NCI-H345 treated with DMSO at 0.1 percent for 48 hours (cell line): ENCODE measurements at regions not wholly inside any gene's neighbourhood (a gene's known extent, or its start where the extent isn't known, plus 50 kb on each side); places are given as distances from the start of the nearest gene placed in this dataset.

Experiments
- DNase-seq: peaks from one replicate; lab custom pipeline; 2025; ENCODE audit not compliant: unreplicated experiment; lab: John Stamatoyannopoulos, UW

DNA sequence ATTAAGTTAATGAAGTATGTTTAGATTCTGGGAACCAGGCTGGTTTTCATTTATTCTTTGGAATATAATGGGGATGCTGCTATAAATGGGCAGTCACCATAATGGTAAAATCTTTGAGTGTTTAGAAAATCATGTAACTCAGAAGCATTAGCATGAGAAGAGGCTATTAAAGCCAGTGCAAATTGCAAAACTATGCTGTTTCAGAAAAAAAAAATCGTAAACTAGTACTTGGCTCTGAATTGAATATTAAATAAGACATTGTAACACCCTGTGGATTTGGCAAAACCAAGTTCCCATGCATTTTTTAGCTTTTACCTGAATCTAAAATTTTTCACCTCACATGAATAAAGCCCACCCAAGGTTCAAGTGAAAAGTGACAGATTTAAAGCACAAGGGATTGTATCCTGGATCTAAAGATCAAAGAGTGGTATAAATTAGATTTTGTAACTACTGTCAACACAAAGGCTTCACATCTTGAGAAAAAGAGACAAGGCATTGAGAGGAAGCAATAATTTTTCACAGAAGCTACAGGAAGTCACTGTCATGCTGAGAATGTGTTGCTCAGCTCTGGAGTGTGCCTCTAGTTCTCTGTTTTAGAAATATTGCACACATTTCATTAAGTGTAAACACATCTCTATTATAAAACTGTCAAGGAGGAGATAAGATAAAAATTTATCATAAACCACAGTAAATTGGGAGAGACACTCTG is 142.2 kb downstream of the ABCA8 start:
- DNase-seq: no peak

DNA sequence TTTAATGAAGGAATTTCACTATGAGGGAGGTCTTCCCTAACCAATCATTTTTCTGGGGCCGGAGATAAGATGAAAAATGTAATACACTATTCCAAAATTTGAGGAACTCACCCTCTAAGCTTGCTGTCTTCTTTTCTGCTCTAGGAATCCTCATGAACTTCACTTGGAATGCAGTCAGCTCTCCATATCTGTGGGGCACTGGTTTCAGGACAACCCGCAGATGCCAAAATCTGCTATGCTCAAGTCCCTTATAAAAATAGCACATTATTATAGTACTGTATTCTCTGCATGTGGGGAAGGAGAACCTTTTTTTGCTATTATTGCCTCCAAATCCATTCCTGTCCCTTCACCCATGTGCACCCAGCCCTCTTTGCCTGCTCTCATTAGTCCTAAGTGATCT is 146.0 kb downstream of the ABCA8 start:
- DNase-seq: no peak

DNA sequence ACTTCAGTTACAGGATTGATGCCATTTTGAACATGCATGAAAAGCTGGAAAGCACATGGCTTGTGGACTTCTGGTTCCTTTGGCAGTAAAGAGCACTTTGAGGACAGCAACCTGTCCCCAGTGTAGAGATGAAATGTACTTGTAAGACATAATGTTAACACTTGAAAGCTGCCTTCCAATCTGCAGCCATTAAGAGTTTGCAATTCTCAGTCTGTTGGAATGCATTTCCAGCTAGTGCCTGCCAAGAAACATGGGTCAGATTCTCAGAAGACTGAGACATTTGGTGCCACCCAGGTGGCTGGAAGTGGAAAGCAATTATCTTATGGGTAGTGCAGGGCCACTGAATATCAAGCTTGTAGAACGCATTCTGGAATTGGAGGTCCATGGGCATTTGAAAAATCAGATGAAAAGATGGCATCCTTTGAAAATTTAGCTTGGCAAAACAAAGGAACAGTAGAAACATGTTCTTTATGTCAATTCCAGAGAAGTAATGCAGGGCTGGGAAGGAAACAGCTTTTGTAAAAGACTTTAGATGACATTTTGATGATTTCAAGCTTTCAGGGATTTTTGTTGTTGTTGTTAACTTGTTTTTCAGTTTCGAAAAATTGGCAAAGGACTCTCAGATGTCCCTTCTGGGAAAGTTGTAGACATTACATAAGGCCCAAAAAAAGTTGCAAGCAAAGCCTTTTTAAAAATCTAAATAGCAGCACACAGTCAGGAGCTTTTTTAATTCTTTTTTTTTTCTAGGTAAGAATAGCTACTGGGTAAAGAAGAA is 147.0 kb downstream of the ABCA8 start:
- DNase-seq: no peak

- DNase-seq: no peak
These were observed 149.6 kb downstream of the ABCA8 start for GRCh38 chr17:68805609-68806008.

GRCh38 chr17:68804777-68805520 is 150.2 kb downstream of the ABCA8 start:
- DNase-seq: no peak

GRCh38 chr17:68803164-68803929 is 151.8 kb downstream of the ABCA8 start:
- DNase-seq: no peak

GRCh38 chr17:68801335-68802247 is 153.6 kb downstream of the ABCA8 start:
- no peak for DNase-seq

DNA sequence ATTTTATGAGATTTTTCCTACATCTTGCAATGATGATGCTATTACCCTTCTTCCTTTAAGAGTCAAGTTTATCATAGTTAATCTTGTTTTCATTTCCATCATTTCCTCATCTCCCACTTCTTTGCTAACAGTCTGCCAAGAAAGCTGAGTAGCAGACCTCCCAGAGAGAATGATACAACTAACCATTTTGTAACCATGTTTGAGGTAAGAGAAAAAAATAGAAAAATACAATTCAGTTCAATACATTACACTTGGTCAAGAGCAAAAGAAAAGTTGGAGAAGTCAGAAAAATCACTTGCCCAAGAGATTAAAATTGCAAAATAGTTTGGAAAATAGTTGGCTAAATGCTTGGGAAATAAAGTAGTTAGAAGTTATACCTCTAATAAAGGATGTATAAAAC is 154.4 kb downstream of the ABCA8 start:
- no peak for DNase-seq

DNA sequence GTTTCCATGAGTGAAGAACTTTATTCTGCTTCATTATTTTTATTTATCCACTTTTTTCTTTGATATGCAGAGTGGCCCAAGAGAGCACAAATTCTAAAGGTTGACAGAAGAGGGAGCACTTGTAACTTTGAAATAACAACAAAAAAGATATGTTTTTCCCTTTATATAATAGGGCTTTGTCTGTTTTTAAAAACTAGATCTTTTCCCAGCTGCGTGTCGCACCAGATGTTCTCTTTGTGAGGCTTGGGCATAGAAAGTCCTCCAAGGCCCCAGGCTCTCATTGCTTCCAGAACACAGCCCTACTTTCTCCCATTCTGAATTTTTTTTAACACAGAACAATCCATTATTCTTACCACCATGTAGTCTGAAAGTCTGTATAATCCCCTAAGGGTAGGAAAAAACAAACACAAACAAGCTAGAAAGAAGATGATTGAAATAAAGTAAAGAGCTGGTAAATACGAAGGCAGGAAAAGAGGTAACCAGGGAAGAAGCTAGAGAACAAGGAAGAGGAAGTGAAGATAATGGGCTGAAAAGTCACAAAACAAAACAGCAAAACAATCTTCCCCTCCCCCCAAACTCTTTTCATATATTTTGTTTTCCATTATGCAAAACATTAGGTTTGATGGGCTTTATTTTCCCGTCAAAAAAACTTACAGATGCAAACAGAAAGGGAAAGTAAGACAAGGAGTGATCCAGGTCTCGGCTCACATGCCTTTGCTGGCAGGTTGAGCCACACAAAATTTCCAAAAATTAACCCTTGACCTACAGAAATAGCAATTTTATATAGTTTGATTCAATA is 160.4 kb downstream of the ABCA8 start:
- no peak for DNase-seq

DNA sequence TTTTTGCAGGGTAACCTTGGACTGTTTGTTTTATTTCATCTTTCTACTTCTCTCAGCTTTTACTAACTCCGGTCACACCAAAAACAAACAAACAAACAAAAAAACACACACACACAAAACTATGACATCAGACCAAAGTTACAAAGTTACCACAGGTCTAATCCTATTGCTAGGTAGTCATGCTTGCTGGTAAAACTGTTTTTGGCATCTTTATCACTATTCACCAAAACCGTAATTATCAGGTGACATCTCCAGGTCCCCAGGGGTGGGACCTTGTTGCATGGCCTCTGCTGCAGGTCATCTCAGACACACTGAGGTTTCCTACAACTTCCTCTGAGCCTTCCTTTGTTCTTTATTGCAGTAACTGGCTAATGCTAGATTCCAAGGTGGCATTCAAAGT is 162.3 kb downstream of the ABCA8 start:
- DNase-seq: no peak

DNA sequence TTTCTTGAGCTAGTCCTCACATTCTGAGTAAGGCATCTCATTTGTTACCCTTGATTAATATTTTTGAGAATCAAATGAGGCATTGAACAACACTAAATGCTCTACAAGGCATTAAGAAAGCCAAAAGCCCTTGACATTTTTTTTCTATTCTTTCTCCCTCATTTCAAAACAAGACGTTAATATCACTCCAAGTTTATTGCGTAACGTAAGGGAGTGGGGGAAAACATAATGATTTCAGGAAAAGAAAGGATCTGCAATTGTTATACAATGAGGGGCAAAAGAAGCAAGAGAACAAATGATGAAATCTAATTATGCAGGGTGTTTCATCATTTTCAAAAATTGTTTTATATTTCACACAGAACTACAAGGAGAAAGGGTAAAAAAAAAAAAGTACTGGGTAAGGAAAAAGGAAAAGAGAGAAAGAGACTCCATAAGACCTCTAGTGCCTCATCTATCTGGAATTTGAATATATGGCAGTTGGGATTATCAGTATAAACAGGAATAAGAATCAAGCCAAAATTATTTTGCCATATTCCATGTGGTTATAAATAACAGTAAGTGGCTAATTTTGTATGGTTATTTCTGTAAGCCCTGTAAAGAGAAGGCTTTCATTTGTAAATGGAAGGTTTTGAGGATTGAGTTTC is 163.0 kb downstream of the ABCA8 start:
- no peak for DNase-seq

DNA sequence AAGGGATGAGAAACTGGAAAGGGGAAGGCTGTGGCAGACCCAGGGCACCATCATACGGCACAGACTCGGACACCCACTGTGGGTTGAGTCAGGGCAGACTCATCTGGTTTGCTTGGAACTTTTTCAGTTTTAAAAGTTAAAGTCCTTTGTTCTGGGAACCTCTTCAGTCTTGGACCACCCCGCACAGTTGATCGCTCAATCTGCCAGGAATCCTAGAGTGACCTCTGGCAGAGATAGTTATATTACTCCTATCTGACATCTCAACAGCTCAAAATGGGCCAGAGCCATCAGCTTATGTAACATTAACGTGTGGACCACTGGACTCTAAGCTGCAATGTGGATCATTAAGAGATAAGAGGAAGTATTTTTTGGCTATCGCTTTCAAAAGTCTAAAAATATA is 164.3 kb downstream of the ABCA8 start:
- no peak for DNase-seq

DNA sequence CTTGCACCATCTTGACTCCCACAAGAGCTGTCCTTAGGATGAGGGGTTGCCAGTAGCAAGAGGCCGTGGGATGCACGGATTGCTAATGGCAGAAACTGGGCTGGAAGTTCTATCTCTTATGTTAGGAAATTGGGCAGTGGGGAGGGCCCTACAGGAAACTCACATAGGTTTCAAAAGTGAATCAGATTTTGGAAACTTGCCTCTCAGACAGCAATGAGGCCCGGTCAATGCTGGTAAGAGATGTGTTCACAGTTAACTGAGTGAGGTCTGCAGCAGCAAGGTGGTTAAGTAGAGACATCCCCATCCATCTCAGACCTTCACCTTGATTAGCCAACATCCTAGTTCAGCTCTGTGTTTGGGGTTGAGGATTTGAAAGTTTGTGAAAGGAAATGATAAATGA is 164.7 kb downstream of the ABCA8 start:
- DNase-seq: no peak

- DNase-seq: no peak
These were observed 165.8 kb downstream of the ABCA8 start for GRCh38 chr17:68789203-68789962.

DNA sequence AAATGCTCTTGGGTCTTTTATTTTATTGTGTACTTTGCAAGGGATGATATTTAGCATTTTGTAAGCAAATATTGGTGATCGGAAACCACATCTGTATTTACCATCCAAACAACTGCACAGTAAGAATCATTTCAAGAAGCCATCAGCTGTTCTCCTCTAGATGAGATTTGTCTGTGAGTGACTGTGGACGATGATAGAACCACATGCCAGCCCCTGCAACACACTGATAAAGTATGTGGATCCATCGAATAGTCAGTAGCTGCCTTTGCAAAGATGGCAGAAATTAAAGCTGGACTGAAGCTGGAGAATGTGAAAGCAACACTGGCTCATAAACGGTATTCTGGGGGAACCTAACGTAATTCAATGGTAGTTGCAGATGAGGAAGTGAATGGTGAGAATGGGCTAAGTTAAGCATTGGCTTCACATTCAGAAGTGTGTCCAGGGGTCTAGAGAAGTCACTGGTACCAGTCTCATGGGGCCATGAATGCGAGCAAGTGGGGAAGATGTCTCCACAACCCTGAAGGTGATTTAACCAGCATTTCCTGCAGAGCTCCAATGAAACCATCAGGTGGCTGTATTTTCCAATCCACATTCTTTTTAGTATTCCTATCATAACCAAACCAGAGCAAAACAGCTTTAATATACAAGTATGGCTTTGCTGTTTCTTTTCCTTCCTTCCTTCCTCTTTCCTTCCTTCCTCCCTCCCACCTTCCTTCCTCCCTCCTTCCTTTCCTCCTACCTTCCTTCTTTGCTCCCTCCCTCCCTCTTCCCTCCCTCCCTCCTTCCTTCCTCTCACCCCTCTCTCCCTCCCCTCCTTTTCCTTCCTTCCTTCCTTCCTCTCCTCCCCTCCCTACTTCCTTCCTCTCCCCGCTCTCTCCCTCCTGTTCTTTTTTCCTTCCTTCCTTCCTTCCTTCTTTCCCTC is 169.4 kb downstream of the ABCA8 start:
- DNase-seq: no peak

- DNase-seq: no peak
These were observed 170.8 kb downstream of the ABCA8 start for GRCh38 chr17:68784431-68784830.

GRCh38 chr17:68783861-68784260 is 171.3 kb downstream of the ABCA8 start:
- DNase-seq: no peak
